Mesenchymal stem cell (in vitro differentiated cells and primary cell): ENCODE measurements at regions not wholly inside any gene's neighbourhood (a gene's known extent, or its start where the extent isn't known, plus 50 kb on each side); places are given as distances from the start of the nearest gene placed in this dataset.

Experiments used
- DNase-seq: peaks from one replicate; pipeline ENCODE4 v3.0.0-alpha.2; 2013
- H2AFZ ChIP-seq: one replicate; pipeline ENCODE4 v1.6.1; 2013; ENCODE audit warnings: low read depth, mild to moderate bottlenecking, control low read depth, inconsistent platforms, low read length, moderate library complexity
- H2AK5ac ChIP-seq: 2 replicates; pipeline ENCODE4 v1.6.1; 2013; ENCODE audit warnings: low read length, moderate library complexity, mild to moderate bottlenecking, inconsistent platforms; ENCODE audit not compliant: severe bottlenecking
- H2BK120ac ChIP-seq: one replicate; pipeline ENCODE4 v1.6.1; 2013; ENCODE audit warnings: low read depth, mild to moderate bottlenecking, inconsistent platforms, low read length, moderate library complexity
- H2BK12ac ChIP-seq, 2 experiments: one replicate each; pipeline ENCODE4 v1.6.1; 2013; ENCODE audit warnings: inconsistent platforms in 2 of 2, low read length in 2 of 2, mild to moderate bottlenecking in 2 of 2, moderate library complexity in 2 of 2, control low read depth in 1 of 2
- H2BK15ac ChIP-seq: one replicate; pipeline ENCODE4 v1.6.1; 2013; ENCODE audit warnings: mild to moderate bottlenecking, low read depth, inconsistent platforms; ENCODE audit not compliant: poor library complexity, severe bottlenecking
- H2BK5ac ChIP-seq: 2 replicates; pipeline ENCODE4 v1.6.1; 2013; ENCODE audit warnings: low read depth, mild to moderate bottlenecking, low read length, control low read depth, inconsistent platforms; ENCODE audit not compliant: poor library complexity, severe bottlenecking
- H3K14ac ChIP-seq, 2 experiments: one replicate each; pipeline ENCODE4 v1.6.1; 2013; ENCODE audit warnings: inconsistent platforms in 2 of 2, low read length in 2 of 2, control low read depth in 1 of 2, mild to moderate bottlenecking in 1 of 2, moderate library complexity in 1 of 2
- H3K18ac ChIP-seq, 2 experiments: one replicate each; pipeline ENCODE4 v1.6.1; 2013; ENCODE audit warnings: inconsistent platforms in 2 of 2, low read length in 2 of 2, control low read depth in 1 of 2, low read depth in 1 of 2, mild to moderate bottlenecking in 1 of 2
- H3K23ac ChIP-seq, 2 experiments: one replicate each; pipeline ENCODE4 v1.6.1; 2013; ENCODE audit warnings: inconsistent platforms in 2 of 2, low read length in 2 of 2, mild to moderate bottlenecking in 2 of 2, moderate library complexity in 2 of 2, control low read depth in 1 of 2
- H3K27ac ChIP-seq: 2 replicates; pipeline ENCODE4 v1.5.1; 2013; ENCODE audit warnings: mild to moderate bottlenecking, moderate library complexity, low read length, control low read depth, inconsistent platforms; ENCODE audit not compliant: poor library complexity, severe bottlenecking
- H3K27me3 ChIP-seq, 2 experiments: 2 replicates each; pipeline versions ENCODE4 v1.6.1 to v1.7.0; 2013; ENCODE audit warnings: low read length in 2 of 2, mild to moderate bottlenecking in 2 of 2, moderate library complexity in 2 of 2, control low read depth in 1 of 2, inconsistent platforms in 1 of 2; ENCODE audit not compliant: control insufficient read depth in 1 of 2, insufficient read depth in 1 of 2
- H3K36me3 ChIP-seq, 2 experiments: 2 replicates each; pipeline versions ENCODE4 v1.6.1 to v1.7.0; 2013; ENCODE audit warnings: low read length in 2 of 2, control low read depth in 1 of 2, inconsistent platforms in 1 of 2, low read depth in 1 of 2, mild to moderate bottlenecking in 1 of 2; ENCODE audit not compliant: insufficient read depth in 2 of 2, control insufficient read depth in 1 of 2
- H3K4ac ChIP-seq, 2 experiments: one replicate each; pipeline ENCODE4 v1.6.1; 2013; ENCODE audit warnings: inconsistent platforms in 2 of 2, low read length in 2 of 2, mild to moderate bottlenecking in 2 of 2, moderate library complexity in 2 of 2, control low read depth in 1 of 2, low read depth in 1 of 2
- H3K4me1 ChIP-seq: 2 replicates; pipeline ENCODE4 v1.6.1; 2013; ENCODE audit warnings: low read depth, low read length, control low read depth; ENCODE audit not compliant: control insufficient read depth, insufficient read depth
- H3K4me2 ChIP-seq: 2 replicates; pipeline ENCODE4 v1.6.1; 2013; ENCODE audit warnings: low read length, mild to moderate bottlenecking, inconsistent platforms; ENCODE audit not compliant: poor library complexity, severe bottlenecking
- H3K4me3 ChIP-seq, 2 experiments: 2 replicates each; pipeline versions ENCODE4 v1.5.1 to v1.7.0; 2013; ENCODE audit warnings: low read length in 2 of 2, mild to moderate bottlenecking in 2 of 2, control low read depth in 1 of 2, low read depth in 1 of 2; ENCODE audit not compliant: insufficient read depth in 1 of 2
- H3K79me1 ChIP-seq: replicated peaks from 2 replicates; pipeline ENCODE4 v1.6.1; 2013; ENCODE audit warnings: mild to moderate bottlenecking, control low read depth, low read length, inconsistent platforms; ENCODE audit not compliant: poor library complexity, severe bottlenecking
- H3K9ac ChIP-seq: 2 replicates; pipeline ENCODE4 v1.7.0; 2013; ENCODE audit warnings: mild to moderate bottlenecking, low read length, moderate library complexity
- H3K9me3 ChIP-seq: 2 replicates; pipeline ENCODE4 v1.7.0; 2013; ENCODE audit warnings: mild to moderate bottlenecking, low read length; ENCODE audit not compliant: control insufficient read depth
- H4K8ac ChIP-seq: one replicate; pipeline ENCODE4 v1.6.1; 2013; ENCODE audit warnings: inconsistent platforms, mild to moderate bottlenecking, low read length, moderate library complexity
- H4K91ac ChIP-seq: one replicate; pipeline ENCODE4 v1.6.1; 2013; ENCODE audit warnings: mild to moderate bottlenecking, low read length, inconsistent platforms
- WGBS: methylation state at CpG from one replicate; pipeline ENCODE4 v1.1.7; 2013; ENCODE audit warnings: mixed read lengths; 5-methylcytosine and 5-hydroxymethylcytosine counted together

- H3K4me1 ChIP-seq = no peaks in the 10 kb centered on the region
- no peaks in the 10 kb centered on the region for H3K27me3 ChIP-seq
- WGBS = no CpG with 5 or more reads among the region's 1 CpG
- no peak overlapping the region for H3K23ac ChIP-seq
- DNase-seq = no peak
- no peaks in the 10 kb centered on the region for H3K36me3 ChIP-seq
- H3K14ac ChIP-seq = no peak overlapping the region
- no peak overlapping the region for H2BK5ac ChIP-seq
- H2BK15ac ChIP-seq = no peak overlapping the region
- H2AK5ac ChIP-seq = no peak overlapping the region
- no peak overlapping the region for H3K9ac ChIP-seq
- no peak overlapping the region for H4K8ac ChIP-seq
- H2BK120ac ChIP-seq = no peak overlapping the region
- H3K27ac ChIP-seq = no peak overlapping the region
- H3K4me3 ChIP-seq = no peak overlapping the region
- H2BK12ac ChIP-seq = no peak overlapping the region
- no peaks in the 10 kb centered on the region for H3K9me3 ChIP-seq
- H3K4ac ChIP-seq = no peak overlapping the region
- H4K91ac ChIP-seq = no peak overlapping the region
- no peak overlapping the region for H2AFZ ChIP-seq
- H3K4me2 ChIP-seq = no peak overlapping the region
- no peaks in the 10 kb centered on the region for H3K79me1 ChIP-seq
- no peak overlapping the region for H3K18ac ChIP-seq
Observed at GRCh38 chr13:62710787-62711186, 1295.1 kb upstream of the PCDH20 start.

- WGBS = no CpG with 5 or more reads among the region's 3 CpGs
Observed at GRCh38 chr13:62706048-62706447, 1290.4 kb upstream of the PCDH20 start.

GRCh38 chr13:62704875-62705274 is 1289.2 kb upstream of the PCDH20 start:
- Histone ChIP-seq H3K4me2 (no peak overlapping the region), H3K23ac (no peak overlapping the region), H3K27me3 (no peaks in the 10 kb centered on the region), H4K91ac (no peak overlapping the region), H2AFZ (no peak overlapping the region), H3K79me1 (no peaks in the 10 kb centered on the region), H3K14ac (no peak overlapping the region), H3K18ac (no peak overlapping the region), H3K9me3 (no peaks in the 10 kb centered on the region), H3K27ac (no peak overlapping the region), H2BK15ac (no peak overlapping the region), H4K8ac (no peak overlapping the region), H3K9ac (no peak overlapping the region), H3K4me1 (no peaks in the 10 kb centered on the region), H2BK12ac (no peak overlapping the region), H3K4ac (no peak overlapping the region), H2BK120ac (no peak overlapping the region), H2BK5ac (no peak overlapping the region), H3K36me3 (no peaks in the 10 kb centered on the region), H2AK5ac (no peak overlapping the region), H3K4me3 (no peak overlapping the region)
- no peak for DNase-seq

More at GRCh38 chr13:62706048-62706447, 1290.4 kb upstream of the PCDH20 start:
- Histone ChIP-seq H2BK120ac (no peak overlapping the region), H3K4me3 (no peak overlapping the region), H3K27me3 (no peaks in the 10 kb centered on the region), H4K8ac (no peak overlapping the region), H2BK15ac (no peak overlapping the region), H3K23ac (no peak overlapping the region), H3K18ac (no peak overlapping the region), H3K9ac (no peak overlapping the region), H3K14ac (no peak overlapping the region), H2BK12ac (no peak overlapping the region), H2AFZ (no peak overlapping the region), H3K4me2 (no peak overlapping the region), H3K27ac (no peak overlapping the region), H2BK5ac (no peak overlapping the region), H4K91ac (no peak overlapping the region), H3K4ac (no peak overlapping the region), H3K79me1 (no peaks in the 10 kb centered on the region), H3K4me1 (no peaks in the 10 kb centered on the region), H2AK5ac (no peak overlapping the region), H3K36me3 (no peaks in the 10 kb centered on the region), H3K9me3 (no peaks in the 10 kb centered on the region)
- DNase-seq = no peak

DNA sequence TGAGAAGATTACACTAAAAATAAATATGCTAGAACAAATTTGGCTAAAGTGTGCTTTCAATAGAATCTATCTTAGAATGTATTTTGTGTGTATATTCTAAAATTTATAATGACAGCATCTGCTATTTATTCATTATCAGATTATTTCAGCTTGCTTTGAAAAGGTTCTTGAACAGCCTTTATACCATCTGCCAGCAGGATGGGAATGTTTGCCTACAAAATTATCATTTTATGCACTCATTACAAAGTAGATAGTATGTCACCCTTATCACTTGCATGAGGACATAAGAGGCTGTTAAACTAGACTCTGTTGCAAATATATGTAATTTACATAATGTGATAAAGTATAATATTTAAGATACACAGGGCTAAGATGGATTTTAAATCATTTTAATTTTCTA is 1286.9 kb upstream of the PCDH20 start:
- Histone ChIP-seq H3K4me2 (no peak overlapping the region), H2BK5ac (no peak overlapping the region), H4K8ac (no peak overlapping the region), H3K4ac (no peak overlapping the region), H3K27me3 (no peaks in the 10 kb centered on the region), H3K18ac (no peak overlapping the region), H3K14ac (no peak overlapping the region), H3K4me3 (no peak overlapping the region), H4K91ac (no peak overlapping the region), H2AFZ (no peak overlapping the region), H3K79me1 (no peaks in the 10 kb centered on the region), H2BK120ac (no peak overlapping the region), H3K36me3 (no peaks in the 10 kb centered on the region), H3K9ac (no peak overlapping the region), H3K9me3 (no peaks in the 10 kb centered on the region), H3K23ac (no peak overlapping the region), H2BK15ac (no peak overlapping the region), H2BK12ac (no peak overlapping the region), H2AK5ac (no peak overlapping the region), H3K27ac (no peak overlapping the region), H3K4me1 (no peaks in the 10 kb centered on the region)
- no peak for DNase-seq
